ENCODE measurements at regions not wholly inside any gene's neighbourhood (a gene's known extent, or its start where the extent isn't known, plus 50 kb on each side); places are given as distances from the start of the nearest gene placed in this dataset.

GRCh38 chr14:106826833-106827369 is 1300.5 kb downstream of the TMEM121 start:
- H3K27me3 Mint-ChIP-seq, result no peaks in the 10 kb centered on the region
- ATAC-seq, result no peak
- H3K4me1 Mint-ChIP-seq, result peaks cover 15% of the 10 kb centered on the region
- H3K36me3 Mint-ChIP-seq, result no peaks in the 10 kb centered on the region
- peaks cover 2% of the 10 kb centered on the region for H3K9me3 Mint-ChIP-seq
- no peak overlapping the region for H3K4me3 Mint-ChIP-seq
- no peak overlapping the region for H3K27ac Mint-ChIP-seq

DNA sequence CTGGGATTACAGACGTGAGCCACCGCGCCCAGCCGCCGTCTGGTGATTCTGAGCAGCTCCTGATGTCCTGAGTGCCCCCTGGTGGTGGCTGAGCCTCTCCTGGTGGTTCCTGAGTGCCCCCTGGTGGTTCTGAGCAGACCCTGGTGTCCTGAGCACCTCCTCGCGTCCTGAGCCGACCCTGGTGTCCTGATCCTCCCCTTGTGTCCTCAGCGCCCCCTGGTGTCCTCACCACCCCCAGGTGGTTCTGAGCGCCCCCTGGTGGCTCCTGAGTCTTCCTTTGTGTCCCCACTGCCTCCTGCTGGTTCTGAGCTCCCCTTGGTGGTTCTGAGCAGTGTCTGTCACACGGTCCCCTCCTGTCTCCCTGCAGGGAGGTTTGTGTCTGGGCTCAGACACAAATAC is 1304.9 kb downstream of the TMEM121 start:
- ATAC-seq, result peak; percentile 80
- Mint-ChIP-seq H3K4me1 (peaks cover 15% of the 10 kb centered on the region), H3K27me3 (no peaks in the 10 kb centered on the region), H3K27ac (peak overlapping the region; percentile 75), H3K36me3 (no peaks in the 10 kb centered on the region), H3K4me3 (peak overlapping the region; percentile 62), H3K9me3 (peaks cover 2% of the 10 kb centered on the region)

- no peak overlapping the region for H3K4me3 Mint-ChIP-seq
- H3K36me3 Mint-ChIP-seq, result no peaks in the 10 kb centered on the region
- no peaks in the 10 kb centered on the region for H3K27me3 Mint-ChIP-seq
- peaks cover 12% of the 10 kb centered on the region for H3K4me1 Mint-ChIP-seq
- no peaks in the 10 kb centered on the region for H3K9me3 Mint-ChIP-seq
- no peak for ATAC-seq
- H3K27ac Mint-ChIP-seq, result no peak overlapping the region
Observed at GRCh38 chr14:106837870-106838269, 1311.5 kb downstream of the TMEM121 start.

GRCh38 chr14:106838991-106839769 is 1312.8 kb downstream of the TMEM121 start:
- Mint-ChIP-seq H3K4me1 (peaks cover 19% of the 10 kb centered on the region), H3K4me3 (no peak overlapping the region), H3K27ac (no peak overlapping the region), H3K9me3 (no peaks in the 10 kb centered on the region), H3K36me3 (no peaks in the 10 kb centered on the region), H3K27me3 (no peaks in the 10 kb centered on the region)
- no peak for ATAC-seq

DNA sequence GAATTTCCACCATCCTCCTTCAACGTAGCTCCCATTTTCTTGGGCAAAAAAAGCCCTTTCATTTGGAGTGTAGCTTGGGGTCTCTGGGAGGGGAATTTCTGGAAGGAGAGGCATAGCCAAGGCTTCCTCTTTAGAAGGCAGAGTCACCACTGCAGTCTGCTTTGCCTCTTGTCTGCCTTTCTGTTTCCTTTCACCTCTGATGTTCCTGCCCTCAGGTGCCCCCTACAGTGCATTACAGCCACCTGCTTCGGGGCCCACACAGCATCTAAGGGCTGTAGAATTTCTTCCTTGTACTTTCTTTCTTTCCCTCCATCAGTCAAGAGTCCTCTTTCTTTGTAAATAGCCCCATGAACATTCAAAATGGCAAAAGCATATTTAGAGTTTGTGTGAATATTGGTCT is 1313.9 kb downstream of the TMEM121 start:
- Mint-ChIP-seq H3K9me3 (no peaks in the 10 kb centered on the region), H3K36me3 (no peaks in the 10 kb centered on the region), H3K4me1 (peaks cover 20% of the 10 kb centered on the region), H3K27me3 (no peaks in the 10 kb centered on the region), H3K4me3 (no peak overlapping the region), H3K27ac (no peak overlapping the region)
- no peak for ATAC-seq

DNA sequence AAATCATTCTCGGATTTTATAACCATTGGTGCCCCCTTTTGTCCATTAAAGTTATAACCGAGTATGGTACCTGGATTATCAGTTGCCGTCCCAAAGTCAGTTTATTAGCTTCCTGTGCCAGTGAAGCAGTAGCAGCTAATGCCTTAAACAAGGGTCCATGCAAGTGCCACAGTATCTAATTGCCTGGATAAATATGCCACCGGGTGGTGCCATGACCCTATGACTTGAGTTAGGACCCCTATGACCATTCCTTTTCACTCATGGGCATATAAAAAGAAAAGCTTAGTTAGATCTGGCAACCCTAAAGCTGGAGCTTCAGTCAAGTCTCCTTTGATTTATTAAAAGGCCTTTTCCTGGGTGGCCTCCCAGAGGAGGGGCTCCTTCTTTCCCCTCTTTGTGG is 1314.6 kb downstream of the TMEM121 start:
- ATAC-seq, result no peak
- no peaks in the 10 kb centered on the region for H3K9me3 Mint-ChIP-seq
- H3K4me3 Mint-ChIP-seq, result no peak overlapping the region
- no peaks in the 10 kb centered on the region for H3K36me3 Mint-ChIP-seq
- no peak overlapping the region for H3K27ac Mint-ChIP-seq
- H3K4me1 Mint-ChIP-seq, result peaks cover 27% of the 10 kb centered on the region
- H3K27me3 Mint-ChIP-seq, result no peaks in the 10 kb centered on the region

- no peak for ATAC-seq
- Mint-ChIP-seq H3K4me3 (no peak overlapping the region), H3K27me3 (no peaks in the 10 kb centered on the region), H3K9me3 (no peaks in the 10 kb centered on the region), H3K4me1 (peaks cover 34% of the 10 kb centered on the region), H3K27ac (no peak overlapping the region), H3K36me3 (no peaks in the 10 kb centered on the region)
Observed at GRCh38 chr14:106841701-106842100, 1315.3 kb downstream of the TMEM121 start.

DNA sequence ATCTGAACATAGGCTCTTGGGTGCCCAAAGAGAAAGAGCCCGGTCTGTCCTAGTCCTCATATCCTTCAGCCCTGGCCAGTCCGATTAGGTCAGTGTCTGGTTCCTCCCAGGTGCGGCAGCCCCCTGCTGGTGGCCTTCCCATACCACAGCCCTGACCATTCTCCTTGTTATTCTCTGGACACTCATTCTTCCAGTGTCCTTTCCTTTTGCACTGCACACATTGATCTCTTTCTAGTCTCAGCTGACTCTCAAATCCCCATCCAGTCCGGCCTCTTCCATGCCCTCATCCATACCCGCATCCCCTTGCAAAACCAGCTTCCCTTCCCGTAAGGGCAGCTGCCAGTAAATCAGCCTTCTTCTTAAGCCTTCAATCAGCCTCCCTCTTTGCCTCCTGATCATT is 1316.3 kb downstream of the TMEM121 start:
- Mint-ChIP-seq H3K27ac (peak overlapping the region; percentile 100), H3K4me1 (peaks cover 44% of the 10 kb centered on the region), H3K36me3 (no peaks in the 10 kb centered on the region), H3K9me3 (no peaks in the 10 kb centered on the region), H3K4me3 (no peak overlapping the region), H3K27me3 (no peaks in the 10 kb centered on the region)
- ATAC-seq, result no peak

DNA sequence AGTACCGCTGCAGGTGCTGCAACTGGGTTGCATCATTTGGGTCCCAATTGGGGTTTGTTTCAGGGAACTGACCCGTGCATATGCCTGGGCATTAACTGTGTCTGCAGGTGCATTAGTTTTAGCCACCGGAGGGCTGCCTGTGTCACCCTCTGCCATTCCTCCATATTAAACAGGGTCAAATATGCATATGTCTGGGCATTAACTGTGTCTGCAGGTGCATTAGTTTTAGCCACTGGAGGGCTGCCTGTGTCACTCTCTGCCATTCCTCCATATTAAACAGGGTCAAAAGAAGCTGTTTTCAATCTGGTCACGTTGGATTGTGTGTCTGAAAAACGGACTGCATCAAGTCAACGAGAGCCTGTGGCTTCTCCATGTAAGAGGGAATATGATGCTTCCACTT is 1317.0 kb downstream of the TMEM121 start:
- peak overlapping the region; percentile 98 for H3K4me3 Mint-ChIP-seq
- no peaks in the 10 kb centered on the region for H3K36me3 Mint-ChIP-seq
- ATAC-seq, result peak; percentile 32
- H3K9me3 Mint-ChIP-seq, result no peaks in the 10 kb centered on the region
- H3K27ac Mint-ChIP-seq, result peak overlapping the region; percentile 100
- no peaks in the 10 kb centered on the region for H3K27me3 Mint-ChIP-seq
- H3K4me1 Mint-ChIP-seq, result peaks cover 51% of the 10 kb centered on the region

GRCh38 chr14:106843951-106844483 is 1317.6 kb downstream of the TMEM121 start:
- peak overlapping the region; percentile 98 for H3K4me3 Mint-ChIP-seq
- ATAC-seq, result peak; percentile 13
- no peaks in the 10 kb centered on the region for H3K9me3 Mint-ChIP-seq
- peaks cover 57% of the 10 kb centered on the region for H3K4me1 Mint-ChIP-seq
- H3K36me3 Mint-ChIP-seq, result no peaks in the 10 kb centered on the region
- H3K27me3 Mint-ChIP-seq, result no peaks in the 10 kb centered on the region
- H3K27ac Mint-ChIP-seq, result peak overlapping the region; percentile 100

DNA sequence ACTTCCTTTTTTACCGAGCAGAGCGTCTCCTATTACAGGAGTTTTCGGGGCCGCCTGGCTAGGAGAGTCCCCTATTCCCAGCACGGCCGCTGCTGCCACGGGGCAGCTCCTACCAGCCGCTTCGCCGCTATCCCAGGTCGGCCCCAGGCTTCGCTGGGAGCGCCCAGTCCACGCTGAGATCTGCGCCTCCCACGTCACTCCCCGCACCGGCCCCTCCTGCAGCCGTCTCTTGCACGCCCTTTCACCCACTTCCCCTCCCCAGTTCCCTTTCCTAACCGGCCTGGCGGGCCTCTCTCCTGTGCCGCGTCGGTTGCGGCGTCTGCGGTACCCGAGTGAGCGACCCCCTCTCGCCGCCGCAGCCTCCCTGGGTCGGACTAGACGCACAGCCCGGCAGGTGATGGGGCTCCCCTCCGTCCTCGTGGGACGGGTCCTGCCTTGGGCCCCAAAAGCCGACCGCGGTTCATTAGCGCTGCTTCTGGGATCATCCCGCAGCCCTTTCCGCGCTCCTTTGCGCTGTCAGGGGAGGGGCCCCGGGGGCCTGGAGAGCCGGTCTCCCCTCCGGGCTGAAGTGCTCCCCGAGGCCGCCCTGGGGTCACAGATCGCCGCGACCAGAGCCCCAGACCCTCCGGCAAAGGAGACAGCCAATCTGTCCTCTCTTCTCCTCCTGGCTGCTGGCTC is 1318.4 kb downstream of the TMEM121 start:
- no peaks in the 10 kb centered on the region for H3K36me3 Mint-ChIP-seq
- H3K4me3 Mint-ChIP-seq, result peak overlapping the region; percentile 98
- H3K9me3 Mint-ChIP-seq, result no peaks in the 10 kb centered on the region
- H3K27ac Mint-ChIP-seq, result peak overlapping the region; percentile 100
- H3K4me1 Mint-ChIP-seq, result peaks cover 65% of the 10 kb centered on the region
- ATAC-seq, result peak; percentile 89
- H3K27me3 Mint-ChIP-seq, result no peaks in the 10 kb centered on the region

- peak; percentile 74 for ATAC-seq
- Mint-ChIP-seq H3K4me1 (peaks cover 68% of the 10 kb centered on the region), H3K36me3 (no peaks in the 10 kb centered on the region), H3K9me3 (no peaks in the 10 kb centered on the region), H3K27ac (peak overlapping the region; percentile 100), H3K27me3 (no peaks in the 10 kb centered on the region), H3K4me3 (peak overlapping the region; percentile 98)
Observed at GRCh38 chr14:106845286-106846087, 1319.1 kb downstream of the TMEM121 start.

DNA sequence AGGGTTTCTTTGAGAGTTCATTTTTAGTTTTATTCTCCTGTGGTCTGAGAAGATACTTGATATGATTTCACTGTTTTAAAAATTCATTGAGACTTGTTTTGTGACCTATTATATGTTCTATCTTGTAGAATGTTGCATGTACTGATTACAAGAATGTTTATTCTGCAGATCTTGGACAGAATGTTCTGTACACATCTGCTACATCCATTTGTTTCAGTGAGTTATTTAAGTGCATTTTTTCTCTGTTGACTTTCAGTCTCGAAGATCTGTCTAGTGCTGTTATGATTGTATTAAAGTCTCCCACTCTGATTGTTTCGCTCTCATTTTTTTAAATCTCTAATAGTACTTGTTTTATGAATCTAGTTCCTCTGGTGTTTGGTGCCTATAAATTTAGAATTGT is 1319.8 kb downstream of the TMEM121 start:
- no peaks in the 10 kb centered on the region for H3K9me3 Mint-ChIP-seq
- H3K4me3 Mint-ChIP-seq, result peak overlapping the region; percentile 98
- no peak for ATAC-seq
- H3K27me3 Mint-ChIP-seq, result no peaks in the 10 kb centered on the region
- H3K4me1 Mint-ChIP-seq, result peaks cover 69% of the 10 kb centered on the region
- H3K36me3 Mint-ChIP-seq, result no peaks in the 10 kb centered on the region
- peak overlapping the region; percentile 100 for H3K27ac Mint-ChIP-seq

- Mint-ChIP-seq H3K4me1 (peaks cover 77% of the 10 kb centered on the region), H3K9me3 (no peaks in the 10 kb centered on the region), H3K36me3 (no peaks in the 10 kb centered on the region), H3K4me3 (peak overlapping the region; percentile 30), H3K27me3 (no peaks in the 10 kb centered on the region), H3K27ac (peak overlapping the region; percentile 100)
- ATAC-seq, result no peak
Observed at GRCh38 chr14:106848330-106849121, 1322.1 kb downstream of the TMEM121 start.

Measured in stimulated activated memory B cell treated with anti-CD40 and anti-IgM and Interleukin-4, amounts not matched to agents 10 μg/mL and 1 μg/mL and 100 μg/mL, for 72 hours (primary cell).